Thyroid gland (tissue), 4 donors: ENCODE measurements at regions not wholly inside any gene's neighbourhood (a gene's known extent, or its start where the extent isn't known, plus 50 kb on each side); places are given as distances from the start of the nearest gene placed in this dataset.

Experiments used
- POLR2A ChIP-seq, 2 donors: fragments of 450-650 bp; IDR thresholded peaks; one replicate each; pipeline ENCODE4 v1.6.1; 2017; ENCODE audit warnings: antibody characterized with exemption in 2 of 2, mild to moderate bottlenecking in 2 of 2, moderate library complexity in 1 of 2
- TF ChIP-seq, protein P1 (sequence below), 6 experiments: fragments of 200-600 bp in 3 of 6; fragments of 450-650 bp in 3 of 6; sonication (generic) in 3 of 6; IDR thresholded peaks; one replicate each; pipeline ENCODE4 v1.5.1; 2016 to 2019; ENCODE audit warnings: antibody characterized with exemption in 6 of 6, mild to moderate bottlenecking in 2 of 6, inconsistent platforms in 1 of 6, moderate library complexity in 1 of 6

DNA sequence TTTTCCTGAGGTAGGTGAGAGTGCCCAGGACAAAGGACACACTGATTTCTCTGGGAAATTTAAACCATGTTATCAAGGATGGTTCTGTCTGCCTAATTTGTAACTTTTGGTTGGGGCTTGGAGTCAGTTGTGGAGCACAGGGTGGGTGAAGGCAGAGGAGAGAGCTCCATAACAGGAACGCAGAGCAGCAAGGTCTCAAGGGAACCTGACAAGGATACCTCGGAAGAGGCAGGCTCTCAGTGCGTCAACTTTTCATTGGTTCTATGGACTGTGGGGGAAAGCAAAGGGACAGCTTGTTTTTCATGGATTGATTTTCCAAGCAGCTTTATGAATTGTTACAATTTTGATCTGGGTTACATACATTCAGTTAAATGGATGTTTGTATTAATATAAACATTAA is 110.4 kb downstream of the SLIT2 start:
- TF ChIP-seq POLR2A (IDR thresholded peaks at IDR 0.05), result no peak
- TF ChIP-seq, protein P1, sequence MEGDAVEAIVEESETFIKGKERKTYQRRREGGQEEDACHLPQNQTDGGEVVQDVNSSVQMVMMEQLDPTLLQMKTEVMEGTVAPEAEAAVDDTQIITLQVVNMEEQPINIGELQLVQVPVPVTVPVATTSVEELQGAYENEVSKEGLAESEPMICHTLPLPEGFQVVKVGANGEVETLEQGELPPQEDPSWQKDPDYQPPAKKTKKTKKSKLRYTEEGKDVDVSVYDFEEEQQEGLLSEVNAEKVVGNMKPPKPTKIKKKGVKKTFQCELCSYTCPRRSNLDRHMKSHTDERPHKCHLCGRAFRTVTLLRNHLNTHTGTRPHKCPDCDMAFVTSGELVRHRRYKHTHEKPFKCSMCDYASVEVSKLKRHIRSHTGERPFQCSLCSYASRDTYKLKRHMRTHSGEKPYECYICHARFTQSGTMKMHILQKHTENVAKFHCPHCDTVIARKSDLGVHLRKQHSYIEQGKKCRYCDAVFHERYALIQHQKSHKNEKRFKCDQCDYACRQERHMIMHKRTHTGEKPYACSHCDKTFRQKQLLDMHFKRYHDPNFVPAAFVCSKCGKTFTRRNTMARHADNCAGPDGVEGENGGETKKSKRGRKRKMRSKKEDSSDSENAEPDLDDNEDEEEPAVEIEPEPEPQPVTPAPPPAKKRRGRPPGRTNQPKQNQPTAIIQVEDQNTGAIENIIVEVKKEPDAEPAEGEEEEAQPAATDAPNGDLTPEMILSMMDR (IDR thresholded peaks at IDR 0.05), result no peak
